ENCODE measurements at regions not wholly inside any gene's neighbourhood (a gene's known extent, or its start where the extent isn't known, plus 50 kb on each side); places are given as distances from the start of the nearest gene placed in this dataset.
A peak's percentile ranks its signal among the peaks of the same experiment; 100 is the strongest.

DNA sequence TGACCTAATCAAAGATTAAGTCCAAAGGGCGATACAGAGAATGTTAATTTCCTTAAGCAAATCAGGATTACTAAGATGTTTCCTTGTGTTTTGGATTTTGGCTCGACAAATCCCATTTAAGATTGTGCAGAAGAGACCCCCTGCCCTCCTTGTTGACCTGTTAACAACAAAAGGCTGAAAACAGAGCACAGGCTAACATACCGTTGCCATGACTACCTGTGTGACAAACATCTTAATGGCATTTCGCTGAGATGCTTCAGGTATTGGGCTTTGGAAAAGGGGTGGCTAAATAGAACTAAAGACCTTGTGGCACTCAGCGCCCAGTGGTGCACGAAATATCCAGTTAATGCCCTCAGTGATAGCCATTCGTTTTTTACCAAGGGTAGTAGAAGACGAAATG, 1532.3 kb upstream of the TMEM132C start:
- no peak for DNase-seq

DNA sequence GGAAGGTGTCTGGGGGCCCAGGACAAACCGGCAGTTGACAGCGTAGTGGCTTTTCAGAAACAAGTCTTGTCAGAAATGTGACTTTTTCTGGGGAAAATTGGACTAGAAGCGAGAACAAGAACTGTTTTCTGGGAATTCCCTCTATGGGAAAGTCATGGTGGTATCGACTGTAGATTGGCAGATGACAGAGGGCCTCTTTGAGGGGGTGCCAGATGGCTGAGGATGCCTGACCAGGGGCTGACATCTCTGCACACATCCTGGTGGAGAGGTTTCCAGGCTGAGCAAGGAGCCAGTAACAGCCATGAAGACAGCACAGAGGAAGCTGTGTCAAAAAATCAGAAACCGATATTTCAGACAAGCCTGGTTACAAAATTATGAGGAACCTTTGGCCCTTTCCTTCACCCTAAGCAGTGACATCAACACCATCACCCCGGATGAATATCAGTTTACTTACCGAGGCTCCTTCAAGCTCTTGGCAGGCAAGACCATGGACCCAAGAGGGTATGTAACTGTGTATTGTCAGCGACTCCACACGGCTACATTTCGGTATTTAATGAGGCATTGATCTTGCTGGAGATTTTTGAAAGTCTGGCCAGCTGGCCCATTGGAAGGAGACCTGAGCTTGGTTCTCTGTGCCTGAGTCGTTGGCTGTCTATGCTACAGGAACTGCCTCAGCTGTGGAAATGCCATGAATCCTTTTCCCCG, 1525.3 kb upstream of the TMEM132C start:
- DNase-seq: no peak

DNA sequence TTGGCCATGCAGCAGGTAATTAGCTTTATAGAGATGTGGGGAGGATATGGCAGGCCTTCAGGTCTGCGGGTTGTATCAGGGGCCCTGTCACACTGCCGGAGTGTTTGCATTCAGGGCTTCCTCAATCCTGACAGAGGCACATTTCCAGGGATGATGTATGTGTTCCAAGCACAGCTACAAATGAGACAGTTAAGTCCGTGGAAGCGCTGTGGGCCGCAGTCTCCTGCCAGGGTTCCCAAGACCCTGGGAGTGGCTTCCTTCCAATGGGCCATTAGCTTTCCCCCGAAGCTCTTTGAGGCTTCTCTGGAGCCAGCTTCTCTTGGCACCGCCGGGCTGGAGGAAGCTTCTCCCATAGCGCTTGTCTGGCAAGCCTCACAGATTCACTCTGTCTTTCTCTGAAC, 1524.7 kb upstream of the TMEM132C start:
- no peak for DNase-seq

DNA sequence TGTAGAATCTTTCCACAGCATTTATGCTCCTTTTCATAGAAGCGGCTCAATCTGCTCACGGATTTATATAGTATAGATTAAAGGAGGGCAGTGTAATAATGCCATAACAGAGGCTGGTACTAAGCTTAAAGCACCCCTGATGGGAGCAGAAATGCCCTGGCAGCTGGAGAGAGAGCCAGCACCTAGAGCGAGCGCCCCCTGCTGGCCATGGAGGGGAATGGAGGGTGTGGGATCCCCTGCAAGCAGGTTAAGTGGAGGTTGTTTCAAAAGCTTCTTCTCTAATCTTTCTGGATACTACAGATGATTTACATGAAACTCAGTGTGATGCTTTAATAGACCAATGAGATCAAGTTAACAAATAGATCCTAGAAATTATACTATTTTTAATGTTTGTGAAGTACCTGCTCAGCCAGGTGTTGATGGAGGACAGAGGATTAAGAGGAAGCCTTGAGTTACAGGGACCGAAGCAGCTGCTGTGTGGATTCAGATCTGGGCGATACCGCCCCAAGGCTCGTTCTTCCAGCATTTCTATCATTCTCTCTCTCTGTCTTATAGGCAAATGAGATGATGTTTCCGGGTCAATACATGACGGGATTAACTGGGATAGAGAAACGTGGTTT, 1519.3 kb upstream of the TMEM132C start:
- peak; percentile 55 for DNase-seq

DNA sequence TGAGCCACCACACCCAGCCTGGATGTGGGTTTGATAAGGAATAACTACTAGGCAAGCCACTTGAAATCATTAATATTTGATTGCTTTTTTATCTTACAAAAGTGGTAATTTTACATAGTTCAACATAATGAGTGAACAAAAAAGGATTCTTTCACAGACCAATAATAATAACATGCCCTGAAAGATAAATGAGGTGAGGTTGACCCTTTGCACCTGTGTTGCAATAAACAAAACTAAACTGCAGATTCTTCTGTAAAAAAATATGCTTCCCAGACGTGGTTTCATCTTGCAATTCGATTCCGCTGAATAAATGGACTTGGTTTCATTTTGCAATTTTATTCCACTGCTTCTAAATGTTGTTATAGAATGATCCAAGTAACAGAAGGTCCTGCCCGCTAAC, 1514.9 kb upstream of the TMEM132C start:
- no peak for DNase-seq

DNA sequence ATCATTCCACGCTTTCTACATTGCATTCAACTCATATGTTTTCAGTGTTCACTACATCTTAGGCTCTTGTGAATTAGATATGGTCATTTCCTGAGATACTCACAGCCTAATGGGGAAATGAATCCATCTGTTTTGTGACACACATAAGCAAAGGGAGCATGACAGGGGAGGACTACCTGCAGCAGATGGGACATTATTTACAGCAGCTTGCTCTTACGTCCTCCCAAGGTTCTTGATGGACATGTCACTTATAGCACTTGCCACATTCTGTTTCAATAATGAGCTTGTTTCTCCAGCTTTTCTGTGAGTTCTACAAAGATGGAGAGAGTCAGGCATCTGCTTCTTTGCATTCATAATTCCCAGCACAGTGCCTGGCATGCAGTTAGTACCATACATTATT, 1509.6 kb upstream of the TMEM132C start:
- no peak for DNase-seq

DNA sequence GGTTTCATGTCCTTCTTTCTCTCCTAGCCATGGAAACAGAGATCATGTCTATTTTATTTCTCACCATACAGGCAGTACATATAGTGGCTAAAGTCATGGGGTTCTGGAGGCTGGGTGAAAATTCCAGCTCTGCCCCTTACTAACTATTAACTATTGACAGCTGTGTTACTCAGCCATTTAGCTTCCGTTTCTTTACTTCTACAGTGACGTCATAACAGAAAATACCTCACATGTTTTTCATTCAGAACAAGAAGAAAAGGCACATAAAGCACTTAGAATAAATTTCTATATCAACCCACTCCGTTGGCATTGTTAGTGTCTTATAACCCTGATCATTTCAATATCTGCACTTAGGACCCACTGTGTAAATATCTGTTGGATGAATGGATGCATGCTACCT, 1506.9 kb upstream of the TMEM132C start:
- DNase-seq: no peak

DNA sequence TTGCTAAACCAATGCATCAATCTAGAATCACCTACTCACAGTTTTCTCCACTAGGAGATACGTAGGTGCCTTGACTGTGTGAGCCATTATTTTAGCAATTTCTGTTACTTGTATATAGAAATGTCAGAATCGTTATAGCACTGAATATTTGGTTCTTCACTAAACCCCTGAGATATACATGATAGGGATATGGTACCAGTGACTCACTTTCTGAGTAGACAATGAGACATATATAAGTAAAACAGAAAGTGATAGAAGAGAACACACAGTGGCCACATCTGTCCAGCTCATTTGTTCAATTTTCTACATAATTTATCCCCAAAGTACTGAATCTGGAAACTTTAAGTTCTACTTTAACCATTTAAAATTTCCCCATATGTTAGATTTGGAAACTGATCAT, 1505.5 kb upstream of the TMEM132C start:
- no peak for DNase-seq

DNA sequence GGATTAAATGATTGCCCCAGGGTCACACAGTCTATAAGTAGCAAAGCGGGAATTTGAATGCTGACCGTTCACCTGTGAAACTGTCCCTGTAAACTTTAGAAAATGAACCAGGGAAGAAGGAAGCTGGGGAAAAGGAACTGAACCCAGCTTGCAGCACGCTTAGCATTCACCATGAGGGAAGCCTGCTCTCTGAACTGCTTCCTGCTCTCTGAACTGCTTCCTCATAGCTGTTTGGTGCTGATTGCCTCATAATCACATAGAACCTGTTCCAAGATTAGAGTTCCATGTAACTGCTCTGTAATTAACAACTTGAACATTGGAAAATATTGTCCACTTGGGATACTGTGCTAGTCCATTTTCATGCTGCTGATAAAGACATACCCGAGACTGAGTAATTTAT, 1504.8 kb upstream of the TMEM132C start:
- no peak for DNase-seq

DNA sequence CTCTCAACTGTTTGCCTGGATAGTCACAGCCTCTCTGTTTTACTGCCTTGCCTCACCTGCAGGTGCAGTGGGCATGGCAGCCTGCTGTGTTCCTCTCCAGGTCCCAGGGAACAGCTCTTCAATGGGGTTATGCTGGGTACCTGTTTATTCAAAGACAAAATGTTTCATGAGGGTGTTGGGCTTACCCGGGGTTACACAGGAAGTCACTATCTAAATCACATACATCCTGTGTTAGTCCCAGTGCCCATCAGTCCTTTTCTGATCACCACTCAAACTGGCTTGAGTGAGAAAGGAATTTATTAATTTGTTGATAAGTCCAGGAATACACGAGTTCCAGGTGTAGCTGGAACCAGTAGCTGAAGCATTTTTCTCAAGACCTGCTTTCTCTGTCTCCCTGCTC, 1503.6 kb upstream of the TMEM132C start:
- no peak for DNase-seq

DNA sequence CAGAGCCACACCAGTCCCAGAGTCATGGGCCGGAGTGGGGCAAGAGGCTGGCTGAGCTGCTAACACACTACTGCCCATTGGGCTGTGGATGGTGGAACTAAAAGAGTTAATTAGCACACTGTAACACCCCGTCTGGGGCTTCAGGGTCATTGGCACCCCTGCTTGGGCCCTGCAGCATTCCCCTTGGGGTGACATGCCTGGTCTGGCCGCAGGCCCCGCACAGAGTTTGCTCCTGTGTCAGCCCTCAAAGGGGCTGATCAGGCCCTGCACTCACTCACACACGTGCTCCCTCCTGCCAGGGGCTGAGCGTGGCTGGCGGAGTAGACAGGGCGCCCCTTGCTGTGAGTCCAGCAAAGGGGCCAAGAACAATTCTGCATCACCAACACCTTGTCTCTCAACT, 1499.6 kb upstream of the TMEM132C start:
- no peak for DNase-seq

DNA sequence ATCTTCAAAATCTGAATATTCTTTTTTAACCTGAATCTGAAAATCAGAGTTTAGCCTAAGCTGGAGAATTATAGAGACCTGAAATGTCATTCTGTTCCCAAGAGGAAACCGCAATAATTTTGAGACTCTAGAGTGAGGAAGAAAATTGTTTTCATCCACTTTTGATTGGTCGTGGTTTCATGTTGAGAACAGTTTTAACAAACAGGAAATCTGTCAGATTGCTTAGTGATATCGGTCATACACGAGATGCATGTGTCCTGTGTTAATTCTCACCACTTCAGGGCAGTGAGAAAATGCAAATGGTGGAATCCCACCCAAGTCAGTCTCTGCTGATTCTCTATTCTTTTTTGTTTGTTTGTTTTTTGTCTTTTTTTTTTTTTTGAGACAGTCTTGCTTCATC, 1498.5 kb upstream of the TMEM132C start:
- no peak for DNase-seq

DNA sequence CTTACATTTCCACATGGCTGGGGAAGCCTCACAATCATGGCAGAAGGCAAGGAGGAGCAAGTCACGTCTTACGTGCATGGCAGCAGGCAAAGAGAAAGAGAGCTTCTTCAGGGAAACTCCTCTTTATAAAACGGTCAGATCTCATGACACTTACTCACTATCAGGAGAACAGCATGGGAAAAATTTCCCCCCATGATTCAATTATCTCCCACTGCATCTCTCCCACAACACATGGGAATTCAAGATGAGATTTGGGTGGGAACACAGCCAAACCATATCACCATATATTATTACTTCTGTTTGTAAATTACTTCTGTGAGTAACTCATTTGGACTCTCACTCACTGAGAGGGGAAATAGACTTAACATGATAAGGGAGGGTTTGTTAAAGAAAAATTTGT, 1496.8 kb upstream of the TMEM132C start:
- DNase-seq: no peak

DNA sequence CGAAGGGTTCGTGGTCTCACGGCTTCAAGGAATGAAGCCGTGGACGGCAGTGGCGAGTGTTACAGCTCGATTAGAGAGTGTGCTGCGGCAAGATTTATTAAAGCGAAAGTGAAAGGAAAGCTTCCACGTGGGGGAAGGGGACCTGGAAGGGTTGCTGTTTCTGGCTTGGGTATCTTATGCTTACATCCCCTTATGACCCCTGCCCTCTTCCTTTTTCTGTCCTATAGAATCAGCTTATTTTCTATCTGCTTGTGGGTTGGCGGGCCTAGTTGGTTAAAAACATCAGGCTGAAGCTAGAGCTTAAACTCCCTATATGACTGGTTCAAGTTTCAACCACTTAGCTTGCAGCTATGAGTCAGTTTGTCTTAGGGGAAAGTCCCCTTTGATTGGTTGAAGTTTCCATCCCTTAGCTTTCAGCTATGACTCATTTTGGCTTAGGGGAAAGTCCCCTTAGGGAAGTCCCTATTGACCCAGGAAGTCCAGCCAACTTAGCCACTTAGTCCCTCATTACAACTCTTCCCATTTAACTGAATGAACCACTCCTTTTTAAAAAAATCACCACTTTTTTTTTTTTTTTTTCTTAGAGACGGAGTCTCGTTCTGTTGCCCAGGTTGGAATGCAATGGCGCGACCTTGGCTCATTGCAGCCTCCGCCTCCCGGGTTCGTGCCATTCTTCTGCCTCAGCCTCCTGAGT, 1494.7 kb upstream of the TMEM132C start:
- DNase-seq: peak; percentile 31

DNA sequence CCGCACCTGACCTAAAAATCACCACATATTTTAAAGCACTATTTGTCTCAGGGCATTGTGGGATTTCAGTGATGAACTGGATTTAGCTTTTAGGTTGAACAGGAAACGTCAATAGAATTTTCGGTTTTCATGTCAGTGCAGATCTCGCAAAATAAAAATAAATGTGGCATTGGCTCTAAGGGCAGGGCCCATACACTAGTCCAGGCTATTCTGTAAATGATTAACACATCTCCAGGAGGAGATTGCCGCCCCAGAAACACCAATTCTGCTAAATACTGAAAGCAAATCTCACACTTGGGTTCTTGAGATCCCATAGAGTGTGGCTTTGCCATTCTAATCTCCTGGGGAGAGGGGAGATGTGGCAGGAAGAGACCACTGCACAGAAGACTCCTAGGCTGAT, 1494.0 kb upstream of the TMEM132C start:
- DNase-seq: no peak

DNA sequence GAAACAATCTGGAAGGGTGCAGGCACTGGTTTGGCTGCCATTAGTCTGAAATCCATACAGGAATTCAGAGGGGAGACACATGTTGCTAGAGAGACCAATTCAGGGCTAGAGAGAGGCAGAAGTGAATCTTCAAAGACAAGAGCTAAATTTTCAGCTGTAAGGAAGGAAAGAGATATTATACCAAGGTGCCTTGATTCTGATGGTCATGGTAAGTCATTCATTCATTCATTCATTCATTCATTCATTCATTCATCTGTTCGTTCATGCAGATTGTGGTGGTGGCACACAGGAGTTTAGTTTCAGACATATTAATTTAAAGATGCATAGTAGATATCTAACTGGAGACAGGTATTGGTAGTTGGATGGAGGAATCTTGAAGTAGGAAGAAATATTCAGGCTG, 1493.5 kb upstream of the TMEM132C start:
- DNase-seq: no peak

DNA sequence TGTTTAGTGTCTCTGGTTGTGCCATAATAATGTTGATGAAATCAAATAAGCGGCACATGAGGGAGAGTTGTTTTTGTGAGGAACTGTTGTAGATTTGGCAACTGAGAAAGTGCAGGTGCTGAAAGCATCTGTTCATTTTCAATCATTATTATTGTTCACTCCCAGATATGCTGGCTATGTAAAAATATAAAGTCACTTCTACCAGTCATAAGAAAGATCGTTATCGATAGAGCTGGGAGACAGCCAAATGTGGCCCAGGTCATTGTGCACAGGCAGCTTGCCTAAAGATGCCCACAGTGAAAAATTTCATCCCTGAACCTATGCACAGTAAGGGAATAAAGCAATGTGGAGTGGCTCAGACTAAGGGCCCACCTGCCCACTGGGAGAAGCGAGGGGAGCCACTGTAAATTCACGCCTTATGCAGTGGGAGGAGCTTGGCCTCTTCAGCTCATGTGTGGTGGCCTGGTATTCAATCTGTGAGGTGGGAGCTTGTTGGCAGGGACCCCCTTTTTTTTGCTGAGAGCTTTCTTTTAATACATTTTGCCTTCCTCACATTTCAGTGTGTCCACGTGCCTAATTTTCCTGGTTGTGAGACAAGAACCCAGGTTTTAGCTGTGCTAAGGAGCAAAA, 1490.8 kb upstream of the TMEM132C start:
- DNase-seq: no peak

DNA sequence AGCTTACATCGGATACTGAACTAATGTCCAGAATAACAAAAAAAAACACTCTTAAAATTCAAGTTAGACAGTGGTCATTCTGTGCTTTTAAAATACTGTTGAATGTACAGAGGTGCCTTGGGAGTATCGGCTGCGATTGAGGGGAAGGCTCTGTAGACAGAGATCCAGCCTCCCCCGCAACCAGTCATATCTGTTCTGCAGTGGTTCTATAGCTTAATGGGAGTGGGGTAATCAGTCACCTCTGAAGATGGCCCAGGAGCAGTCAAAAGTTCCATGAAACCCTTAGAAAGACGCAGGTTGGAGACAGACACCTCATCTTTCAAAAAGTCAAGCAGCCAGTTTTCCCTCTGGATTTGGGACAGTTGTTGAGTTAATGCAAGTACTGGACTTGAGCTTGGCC, 1486.6 kb upstream of the TMEM132C start:
- DNase-seq: no peak

DNA sequence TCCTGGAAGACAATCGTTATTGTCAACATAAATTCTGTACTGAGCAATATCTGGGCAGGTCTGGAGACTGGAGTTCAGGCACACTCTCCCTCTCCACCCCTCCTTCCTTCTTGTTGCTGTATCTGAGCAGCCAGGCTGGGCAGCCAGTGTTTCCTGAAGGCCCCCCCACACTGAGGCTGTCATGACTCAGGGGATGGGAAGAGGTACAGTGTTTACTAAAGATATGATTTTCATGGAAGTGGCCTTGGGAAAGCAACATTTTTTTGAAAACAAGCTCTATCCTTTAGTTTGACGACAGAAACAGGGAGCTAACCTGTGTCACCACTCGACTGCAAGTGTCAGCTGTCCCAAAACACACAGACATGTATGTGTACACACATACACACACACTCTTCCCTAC, 1485.4 kb upstream of the TMEM132C start:
- DNase-seq: no peak

DNA sequence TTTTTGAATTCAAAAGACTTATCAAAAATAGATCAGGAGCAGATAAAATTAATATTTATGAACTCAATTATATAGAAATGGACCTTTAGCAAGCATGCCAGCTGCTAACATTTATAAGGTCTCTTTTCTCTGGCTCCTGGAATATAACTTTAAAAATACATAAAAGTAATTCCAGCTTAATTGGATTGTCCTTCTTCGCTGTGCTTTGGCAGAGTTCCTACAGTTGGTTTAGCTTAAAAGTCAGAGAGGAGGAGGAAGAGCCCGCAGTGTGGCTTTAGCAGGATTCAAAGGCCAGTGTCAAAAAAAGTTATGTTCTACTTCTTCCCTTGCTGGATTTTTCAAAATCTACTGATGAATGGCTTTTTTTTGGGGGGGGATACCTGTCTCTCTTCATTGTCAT, 1484.9 kb upstream of the TMEM132C start:
- DNase-seq: no peak

DNA sequence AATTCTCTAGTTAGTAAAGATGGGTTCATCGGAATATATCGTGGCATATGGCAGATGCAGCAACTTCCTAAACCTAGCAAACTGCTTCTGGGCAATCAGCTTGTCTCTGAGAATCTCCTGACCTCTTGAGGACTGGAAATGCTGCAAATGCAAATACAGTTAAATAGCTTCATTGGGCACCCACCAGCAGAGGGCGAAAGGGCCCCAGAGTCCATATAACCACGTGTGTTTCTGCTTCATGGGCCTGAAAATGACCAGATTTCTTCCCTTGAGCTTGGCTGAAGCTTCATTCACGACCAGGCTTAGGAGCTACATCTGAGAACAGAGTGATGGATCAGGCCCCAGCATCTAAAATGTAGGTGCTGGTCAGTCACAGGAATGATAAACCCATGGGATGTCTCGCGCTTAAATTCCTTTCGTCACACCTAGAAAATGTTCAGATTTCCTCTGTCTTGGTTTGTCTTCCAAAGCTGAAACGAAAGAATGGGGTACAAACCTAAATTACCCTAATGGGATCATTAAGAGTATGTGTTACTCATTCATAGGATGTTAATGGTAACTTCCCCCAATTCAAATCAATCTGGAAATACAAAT, 1482.5 kb upstream of the TMEM132C start:
- DNase-seq: peak; percentile 36

DNA sequence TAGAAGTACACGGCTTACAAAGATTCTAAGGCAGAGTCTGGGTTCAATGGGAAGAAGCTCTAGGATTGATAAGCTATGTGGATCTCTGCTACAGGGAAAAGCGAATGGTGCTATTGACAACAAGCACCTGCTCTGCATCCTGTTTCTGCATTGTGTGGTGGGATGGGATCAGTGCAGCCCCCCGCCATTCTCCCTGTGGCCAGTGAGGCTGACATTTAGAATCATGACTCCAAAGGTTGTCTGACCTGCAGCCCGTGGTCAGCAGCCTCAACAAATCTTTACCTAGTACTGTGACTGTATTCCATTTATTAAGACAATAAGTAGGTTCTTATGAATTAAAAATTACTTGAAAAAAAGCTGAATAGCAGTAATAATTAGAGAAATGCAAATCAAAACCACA, 1477.0 kb upstream of the TMEM132C start:
- no peak for DNase-seq

DNA sequence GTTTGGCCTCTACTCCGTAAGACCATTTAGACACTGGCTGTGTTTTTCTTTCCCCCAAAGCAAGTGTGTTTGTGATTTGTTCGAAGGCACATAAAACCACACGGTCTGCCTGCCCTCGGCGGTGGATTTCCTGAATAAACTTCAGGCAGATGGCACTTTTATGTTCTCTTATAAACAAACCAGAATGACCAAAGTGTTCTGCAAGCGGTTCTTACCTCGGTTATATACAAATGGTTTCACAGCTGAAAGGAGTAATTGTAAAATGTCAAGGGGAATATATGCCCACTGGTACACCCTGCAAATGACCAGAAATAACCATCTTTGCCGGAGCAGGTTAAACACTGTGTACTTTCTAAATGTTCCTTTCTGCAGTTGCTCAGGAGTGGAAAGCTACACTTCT, 1475.8 kb upstream of the TMEM132C start:
- no peak for DNase-seq

DNA sequence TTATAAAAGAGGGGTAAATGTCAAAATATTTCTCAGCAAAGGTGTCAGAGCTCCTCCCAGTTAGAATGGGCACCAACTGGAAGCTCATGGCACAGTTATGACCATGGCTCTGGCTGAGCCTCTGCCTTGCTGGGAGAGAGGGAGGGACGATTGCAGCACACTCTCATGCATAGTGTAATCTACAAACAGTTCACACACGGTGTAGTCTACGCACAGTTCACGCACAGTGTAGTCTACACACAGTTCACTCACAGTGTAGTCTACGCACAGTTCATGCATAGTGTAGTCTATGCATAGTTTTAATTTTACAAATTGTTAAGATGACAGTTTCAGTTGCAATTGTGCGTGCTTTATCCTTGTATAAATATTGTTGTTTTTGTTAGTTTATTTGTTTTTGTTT, 1474.6 kb upstream of the TMEM132C start:
- DNase-seq: no peak
